HepG2 (cell line): ENCODE measurements at regions not wholly inside any gene's neighbourhood (a gene's known extent, or its start where the extent isn't known, plus 50 kb on each side); places are given as distances from the start of the nearest gene placed in this dataset.
A peak's percentile ranks its signal among the peaks of the same experiment; 100 is the strongest.

ENCODE experiments used
- ESRRA ChIP-seq: sonication (generic); formaldehyde crosslinking; IDR thresholded peaks from 2 replicates; pipeline ENCODE4 v1.5.1; 2020; ENCODE audit warnings: mild to moderate bottlenecking, low read depth, missing genetic modification reagents
- GABPA ChIP-seq, 2 experiments: IDR thresholded peaks; 2 replicates each; pipeline ENCODE4 v1.6.1; 2011 to 2016; ENCODE audit warnings: low read depth in 2 of 2, low read length in 1 of 2, missing biosample characterization in 1 of 2, missing genetic modification characterization in 1 of 2
- GTF3A ChIP-seq: sonication (generic); formaldehyde crosslinking; conservative IDR thresholded peaks from 2 replicates; pipeline ENCODE4 v1.4.0; 2020; ENCODE audit warnings: mild to moderate bottlenecking, missing genetic modification reagents
- HHEX ChIP-seq: IDR thresholded peaks from 2 replicates; pipeline ENCODE4 v1.6.1; 2016; ENCODE audit warnings: control low read depth
- IKZF1 ChIP-seq: fragments of 450-650 bp; IDR thresholded peaks from 2 replicates; pipeline ENCODE4 v1.7.1; 2016
- JUNB ChIP-seq: sonication (generic); formaldehyde crosslinking; IDR thresholded peaks from 2 replicates; pipeline ENCODE4 v1.8.0; 2022; ENCODE audit warnings: missing genetic modification reagents, mild to moderate bottlenecking, borderline replicate concordance
- PAF1 ChIP-seq: IDR thresholded peaks from 2 replicates; pipeline ENCODE4 v1.6.1; 2016; ENCODE audit warnings: missing genetic modification reagents, missing compliant biosample characterization
- RORA ChIP-seq: sonication (generic); formaldehyde crosslinking; IDR thresholded peaks from 2 replicates; pipeline ENCODE4 v1.5.0; 2020; ENCODE audit warnings: mild to moderate bottlenecking, missing genetic modification reagents, moderate library complexity
- SMC3 ChIP-seq: IDR thresholded peaks from 2 replicates; pipeline ENCODE4 v1.6.1; 2011; ENCODE audit warnings: low read length, improper control_type of control experiment
- SRSF1 ChIP-seq: fragments of 200-400 bp; formaldehyde crosslinking; optimal IDR thresholded peaks from 2 replicates; pipeline ENCODE3; 2017; ENCODE audit warnings: mild to moderate bottlenecking, low read depth, low read length, moderate library complexity
- SRSF9 ChIP-seq: fragments of 200-400 bp; formaldehyde crosslinking; IDR thresholded peaks from 2 replicates; pipeline ENCODE4 v1.6.1; 2018; ENCODE audit warnings: borderline replicate concordance, mild to moderate bottlenecking, low read depth, low read length; ENCODE audit not compliant: insufficient read depth, poor library complexity, severe bottlenecking
- TCF7L2 ChIP-seq: IDR thresholded peaks from 2 replicates; pipeline ENCODE4 v1.6.1; 2011; ENCODE audit warnings: mild to moderate bottlenecking, low read depth, low read length, moderate library complexity
- TOE1 ChIP-seq: sonication (generic); formaldehyde crosslinking; IDR thresholded peaks from 2 replicates; pipeline ENCODE4 v1.4.0; 2020; ENCODE audit warnings: mild to moderate bottlenecking, missing genetic modification reagents
- ZBTB21 ChIP-seq: sonication (generic); formaldehyde crosslinking; IDR thresholded peaks from 2 replicates; pipeline ENCODE4 v1.4.0; 2020; ENCODE audit warnings: missing genetic modification reagents
- ZFP62 ChIP-seq: sonication (generic); formaldehyde crosslinking; IDR thresholded peaks from 2 replicates; pipeline ENCODE4 v1.4.0; 2020; ENCODE audit warnings: missing genetic modification reagents
- ZMYM2 ChIP-seq: sonication (generic); formaldehyde crosslinking; IDR thresholded peaks from 2 replicates; pipeline ENCODE4 v1.8.0; 2022; ENCODE audit warnings: mild to moderate bottlenecking, missing genetic modification reagents
- ZMYM3 ChIP-seq: sonication (generic); formaldehyde crosslinking; IDR thresholded peaks from 2 replicates; pipeline ENCODE4 v1.5.1; 2020; ENCODE audit warnings: mild to moderate bottlenecking, missing genetic modification reagents
- ZNF10 ChIP-seq: sonication (generic); formaldehyde crosslinking; IDR thresholded peaks from 2 replicates; pipeline ENCODE4 v1.4.0; 2020; ENCODE audit warnings: mild to moderate bottlenecking, low read depth, missing genetic modification reagents, borderline replicate concordance
- ZNF205 ChIP-seq: IDR thresholded peaks from 2 replicates; pipeline ENCODE4 v1.6.1; 2018; ENCODE audit warnings: missing biosample characterization, missing genetic modification reagents
- ZNF24 ChIP-seq: fragments of 450-650 bp; IDR thresholded peaks from 2 replicates; pipeline ENCODE4 v1.6.1; 2017; ENCODE audit warnings: antibody characterized with exemption, mild to moderate bottlenecking
- ZNF260 ChIP-seq: sonication (generic); formaldehyde crosslinking; IDR thresholded peaks from 2 replicates; pipeline ENCODE4 v1.4.0; 2020; ENCODE audit warnings: missing genetic modification reagents, low read depth, mild to moderate bottlenecking, borderline replicate concordance
- ZNF367 ChIP-seq: sonication (generic); formaldehyde crosslinking; IDR thresholded peaks from 2 replicates; pipeline ENCODE4 v1.4.0; 2020; ENCODE audit warnings: missing genetic modification reagents, borderline replicate concordance
- ZNF451 ChIP-seq: sonication (generic); formaldehyde crosslinking; IDR thresholded peaks from 2 replicates; pipeline ENCODE4 v1.5.0; 2020; ENCODE audit warnings: mild to moderate bottlenecking, missing genetic modification reagents
- ZNF737 ChIP-seq: sonication (generic); formaldehyde crosslinking; IDR thresholded peaks from 2 replicates; pipeline ENCODE4 v1.5.0; 2020; ENCODE audit warnings: missing genetic modification reagents, mild to moderate bottlenecking, borderline replicate concordance
- ZNF883 ChIP-seq: sonication (generic); formaldehyde crosslinking; IDR thresholded peaks from 2 replicates; pipeline ENCODE4 v1.5.1; 2020; ENCODE audit warnings: mild to moderate bottlenecking, missing genetic modification reagents; ENCODE audit errors: not compliant biosample characterization
- TF ChIP-seq, protein P1 (sequence below): IDR thresholded peaks from 2 replicates; pipeline ENCODE4 v1.6.1; 2016; ENCODE audit warnings: low read depth, control low read depth
- TF ChIP-seq, protein P2 (sequence below): sonication (generic); formaldehyde crosslinking; IDR thresholded peaks from 2 replicates; pipeline ENCODE4 v1.9.0; 2021; ENCODE audit warnings: missing genetic modification reagents, borderline replicate concordance
- TF ChIP-seq, protein P3 (sequence below): sonication (generic); formaldehyde crosslinking; IDR thresholded peaks from 2 replicates; pipeline ENCODE4 v1.5.0; 2020; ENCODE audit warnings: missing genetic modification reagents, mild to moderate bottlenecking, borderline replicate concordance

DNA sequence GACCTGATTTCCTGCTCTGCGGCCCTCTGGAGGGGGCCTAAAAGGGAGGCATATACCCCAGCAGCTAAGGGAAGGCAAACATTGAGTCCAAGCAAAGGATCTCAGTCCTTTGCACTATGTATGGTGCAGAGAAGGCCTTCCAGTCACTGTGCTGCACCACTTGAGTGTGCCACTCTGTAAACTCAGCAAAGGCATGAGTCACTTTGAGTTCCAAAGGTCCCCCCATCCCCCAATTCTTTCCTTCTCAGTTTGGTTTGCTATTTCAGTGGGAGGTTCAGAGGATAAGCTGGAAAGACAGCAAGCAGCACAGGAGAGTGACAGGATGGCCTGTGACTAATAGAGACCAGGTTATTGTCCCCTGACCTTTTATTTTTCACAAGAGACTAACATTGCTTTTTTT, 131.3 kb downstream of the FHDC1 start (continued):
- no peak for TF ChIP-seq ZBTB21 (CRISPR knock-in tag)
- TF ChIP-seq JUNB (CRISPR knock-in tag) = peak; percentile 80
- no peak for TF ChIP-seq ESRRA (CRISPR knock-in tag)
- TF ChIP-seq IKZF1 = no peak
- TF ChIP-seq, protein P1, sequence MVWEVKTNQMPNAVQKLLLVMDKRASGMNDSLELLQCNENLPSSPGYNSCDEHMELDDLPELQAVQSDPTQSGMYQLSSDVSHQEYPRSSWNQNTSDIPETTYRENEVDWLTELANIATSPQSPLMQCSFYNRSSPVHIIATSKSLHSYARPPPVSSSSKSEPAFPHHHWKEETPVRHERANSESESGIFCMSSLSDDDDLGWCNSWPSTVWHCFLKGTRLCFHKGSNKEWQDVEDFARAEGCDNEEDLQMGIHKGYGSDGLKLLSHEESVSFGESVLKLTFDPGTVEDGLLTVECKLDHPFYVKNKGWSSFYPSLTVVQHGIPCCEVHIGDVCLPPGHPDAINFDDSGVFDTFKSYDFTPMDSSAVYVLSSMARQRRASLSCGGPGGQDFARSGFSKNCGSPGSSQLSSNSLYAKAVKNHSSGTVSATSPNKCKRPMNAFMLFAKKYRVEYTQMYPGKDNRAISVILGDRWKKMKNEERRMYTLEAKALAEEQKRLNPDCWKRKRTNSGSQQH (CRISPR knock-in tag) = no peak
- TF ChIP-seq SRSF1 = no peak
- TF ChIP-seq ZNF205 = no peak; the same call in 1 of the 2 replicates
- TF ChIP-seq ZMYM3 (CRISPR knock-in tag) = peak; percentile 31; the same call in 1 of the 2 replicates
- TF ChIP-seq ZNF10 (CRISPR knock-in tag) = no peak
- no peak for TF ChIP-seq ZNF737 (CRISPR knock-in tag)
- TF ChIP-seq HHEX (CRISPR knock-in tag) = no peak
- TF ChIP-seq TOE1 (CRISPR knock-in tag) = no peak
- no peak for TF ChIP-seq ZMYM2 (CRISPR knock-in tag)
- TF ChIP-seq ZNF367 = no peak
- no peak for TF ChIP-seq ZNF451
- TF ChIP-seq GTF3A (CRISPR knock-in tag) = no peak
- no peak for TF ChIP-seq ZNF260 (CRISPR knock-in tag)
- TF ChIP-seq GABPA (IDR thresholded peaks at IDR 0.05; ENCODE audit: low read depth, low read length) = no peak
- 0 out of 2 replicates have a peak, but pooled peaks have one; percentile 26 for TF ChIP-seq GABPA (CRISPR knock-in tag; IDR thresholded peaks at IDR 0.05; ENCODE audit: low read depth)
- no peak for TF ChIP-seq RORA (CRISPR knock-in tag)
- TF ChIP-seq PAF1 (CRISPR knock-in tag) = no peak
- TF ChIP-seq ZFP62 (CRISPR knock-in tag) = no peak
- TF ChIP-seq ZNF883 (CRISPR knock-in tag) = no peak
- TF ChIP-seq, protein P2, sequence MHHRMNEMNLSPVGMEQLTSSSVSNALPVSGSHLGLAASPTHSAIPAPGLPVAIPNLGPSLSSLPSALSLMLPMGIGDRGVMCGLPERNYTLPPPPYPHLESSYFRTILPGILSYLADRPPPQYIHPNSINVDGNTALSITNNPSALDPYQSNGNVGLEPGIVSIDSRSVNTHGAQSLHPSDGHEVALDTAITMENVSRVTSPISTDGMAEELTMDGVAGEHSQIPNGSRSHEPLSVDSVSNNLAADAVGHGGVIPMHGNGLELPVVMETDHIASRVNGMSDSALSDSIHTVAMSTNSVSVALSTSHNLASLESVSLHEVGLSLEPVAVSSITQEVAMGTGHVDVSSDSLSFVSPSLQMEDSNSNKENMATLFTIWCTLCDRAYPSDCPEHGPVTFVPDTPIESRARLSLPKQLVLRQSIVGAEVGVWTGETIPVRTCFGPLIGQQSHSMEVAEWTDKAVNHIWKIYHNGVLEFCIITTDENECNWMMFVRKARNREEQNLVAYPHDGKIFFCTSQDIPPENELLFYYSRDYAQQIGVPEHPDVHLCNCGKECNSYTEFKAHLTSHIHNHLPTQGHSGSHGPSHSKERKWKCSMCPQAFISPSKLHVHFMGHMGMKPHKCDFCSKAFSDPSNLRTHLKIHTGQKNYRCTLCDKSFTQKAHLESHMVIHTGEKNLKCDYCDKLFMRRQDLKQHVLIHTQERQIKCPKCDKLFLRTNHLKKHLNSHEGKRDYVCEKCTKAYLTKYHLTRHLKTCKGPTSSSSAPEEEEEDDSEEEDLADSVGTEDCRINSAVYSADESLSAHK = no peak
- TF ChIP-seq, protein P3, sequence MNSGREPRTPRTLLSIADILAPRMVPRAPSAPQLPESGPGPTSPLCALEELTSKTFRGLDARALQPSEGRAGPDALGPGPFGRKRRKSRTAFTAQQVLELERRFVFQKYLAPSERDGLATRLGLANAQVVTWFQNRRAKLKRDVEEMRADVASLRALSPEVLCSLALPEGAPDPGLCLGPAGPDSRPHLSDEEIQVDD = no peak
- TF ChIP-seq SMC3 = peak; percentile 32; the same call in 1 of the 2 replicates
- no peak for TF ChIP-seq ZNF24
- TF ChIP-seq SRSF9 = no peak
- TF ChIP-seq TCF7L2 = no peak
